WTC11 (cell line): ENCODE measurements at regions not wholly inside any gene's neighbourhood (a gene's known extent, or its start where the extent isn't known, plus 50 kb on each side); places are given as distances from the start of the nearest gene placed in this dataset.

Source experiments
- ARID4B ChIP-seq: sonication (generic); formaldehyde crosslinking; IDR thresholded peaks from 2 replicates; pipeline ENCODE4 v1.8.0; 2023; ENCODE audit warnings: missing genetic modification reagents, mild to moderate bottlenecking, borderline replicate concordance
- ATF6 ChIP-seq: sonication (generic); formaldehyde crosslinking; IDR thresholded peaks from 2 replicates; pipeline ENCODE4 v1.8.1; 2023; ENCODE audit warnings: mild to moderate bottlenecking, missing genetic modification reagents
- CREB1 ChIP-seq: sonication (generic); formaldehyde crosslinking; IDR thresholded peaks from 2 replicates; pipeline ENCODE4 v1.8.0; 2023; ENCODE audit warnings: mild to moderate bottlenecking, missing genetic modification reagents
- CTCF ChIP-seq: fragments of 200-600 bp; IDR thresholded peaks from 2 replicates; pipeline ENCODE4 v1.8.0; 2022; ENCODE audit warnings: antibody characterized with exemption
- KAT7 ChIP-seq: sonication (generic); formaldehyde crosslinking; IDR thresholded peaks from 2 replicates; pipeline ENCODE4 v1.8.1; 2023; ENCODE audit warnings: missing genetic modification reagents, mild to moderate bottlenecking, borderline replicate concordance
- MAX ChIP-seq: sonication (generic); formaldehyde crosslinking; IDR thresholded peaks from 2 replicates; pipeline ENCODE4 v1.8.0; 2022; ENCODE audit warnings: mild to moderate bottlenecking, missing genetic modification reagents
- MXD4 ChIP-seq: fragments of 250-450 bp; sonication (Bioruptor Pico); IDR thresholded peaks from 2 replicates; pipeline ENCODE4 v1.8.0; 2021; ENCODE audit warnings: mild to moderate bottlenecking, moderate library complexity, borderline replicate concordance
- SP1 ChIP-seq: sonication (generic); formaldehyde crosslinking; conservative IDR thresholded peaks from 2 replicates; pipeline ENCODE4 v1.8.1; 2022; ENCODE audit warnings: missing genetic modification reagents
- TCF7 ChIP-seq: sonication (generic); formaldehyde crosslinking; IDR thresholded peaks from 2 replicates; pipeline ENCODE4 v1.8.0; 2022; ENCODE audit warnings: mild to moderate bottlenecking, low read depth, missing genetic modification reagents, moderate library complexity
- USF2 ChIP-seq: sonication (generic); formaldehyde crosslinking; IDR thresholded peaks from 2 replicates; pipeline ENCODE4 v1.8.1; 2023; ENCODE audit warnings: mild to moderate bottlenecking, missing genetic modification reagents, moderate library complexity

- no peak for TF ChIP-seq MAX (CRISPR knock-in tag)
- no peak for TF ChIP-seq TCF7 (CRISPR knock-in tag)
- TF ChIP-seq CTCF = no peak
- TF ChIP-seq MXD4 (CRISPR knock-in tag) = no peak
- TF ChIP-seq ARID4B (CRISPR knock-in tag) = no peak
- no peak for TF ChIP-seq SP1 (CRISPR knock-in tag)
- TF ChIP-seq CREB1 (CRISPR knock-in tag) = no peak
- TF ChIP-seq ATF6 (CRISPR knock-in tag) = no peak
- no peak for TF ChIP-seq USF2 (CRISPR knock-in tag)
- TF ChIP-seq KAT7 (CRISPR knock-in tag) = no peak
Measured at GRCh38 chr6:97849390-97849789, 566.4 kb upstream of the MMS22L start.
